ENCODE measurements at regions not wholly inside any gene's neighbourhood (a gene's known extent, or its start where the extent isn't known, plus 50 kb on each side); places are given as distances from the start of the nearest gene placed in this dataset.

DNA sequence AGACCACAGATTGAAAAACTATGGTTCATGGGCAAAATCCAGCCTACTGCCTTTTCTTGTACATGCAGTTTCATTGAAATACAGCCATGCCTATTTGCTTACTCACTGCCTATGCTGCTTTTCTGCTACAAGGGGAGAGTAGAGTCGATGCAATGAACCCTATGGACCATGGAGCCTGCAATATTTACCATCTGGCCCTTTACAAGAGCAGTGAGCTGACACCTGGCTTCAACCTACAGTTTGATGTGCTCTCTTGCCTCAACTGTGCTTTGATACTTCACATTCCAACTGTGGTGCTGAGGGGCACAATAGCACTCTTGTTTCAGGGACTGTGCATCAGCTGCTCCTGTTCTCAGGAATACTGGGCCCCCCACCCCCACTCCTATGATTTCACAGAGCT is 239.5 kb upstream of the SORL1-AS1 start:
- TF ChIP-seq, protein P1, sequence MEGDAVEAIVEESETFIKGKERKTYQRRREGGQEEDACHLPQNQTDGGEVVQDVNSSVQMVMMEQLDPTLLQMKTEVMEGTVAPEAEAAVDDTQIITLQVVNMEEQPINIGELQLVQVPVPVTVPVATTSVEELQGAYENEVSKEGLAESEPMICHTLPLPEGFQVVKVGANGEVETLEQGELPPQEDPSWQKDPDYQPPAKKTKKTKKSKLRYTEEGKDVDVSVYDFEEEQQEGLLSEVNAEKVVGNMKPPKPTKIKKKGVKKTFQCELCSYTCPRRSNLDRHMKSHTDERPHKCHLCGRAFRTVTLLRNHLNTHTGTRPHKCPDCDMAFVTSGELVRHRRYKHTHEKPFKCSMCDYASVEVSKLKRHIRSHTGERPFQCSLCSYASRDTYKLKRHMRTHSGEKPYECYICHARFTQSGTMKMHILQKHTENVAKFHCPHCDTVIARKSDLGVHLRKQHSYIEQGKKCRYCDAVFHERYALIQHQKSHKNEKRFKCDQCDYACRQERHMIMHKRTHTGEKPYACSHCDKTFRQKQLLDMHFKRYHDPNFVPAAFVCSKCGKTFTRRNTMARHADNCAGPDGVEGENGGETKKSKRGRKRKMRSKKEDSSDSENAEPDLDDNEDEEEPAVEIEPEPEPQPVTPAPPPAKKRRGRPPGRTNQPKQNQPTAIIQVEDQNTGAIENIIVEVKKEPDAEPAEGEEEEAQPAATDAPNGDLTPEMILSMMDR (IDR thresholded peaks at IDR 0.05 in 4 of 5, conservative IDR thresholded peaks at IDR 0.05 in 1 of 5): no peak
- TF ChIP-seq POLR2A (IDR thresholded peaks at IDR 0.05): no peak
